GM21786 (cell line): ENCODE measurements at regions not wholly inside any gene's neighbourhood (a gene's known extent, or its start where the extent isn't known, plus 50 kb on each side); places are given as distances from the start of the nearest gene placed in this dataset.
"Not testable (repeated sequence)": the region's sequence is repeated elsewhere in the genome, so short reads cannot be mapped to it uniquely, and the experiment has no call there.

Source experiments
- ATAC-seq: cut with Tn5 transposase; IDR thresholded peaks from one replicate; pipeline ENCODE4 v1.9.1; 2021; ENCODE audit not compliant: unreplicated experiment

DNA sequence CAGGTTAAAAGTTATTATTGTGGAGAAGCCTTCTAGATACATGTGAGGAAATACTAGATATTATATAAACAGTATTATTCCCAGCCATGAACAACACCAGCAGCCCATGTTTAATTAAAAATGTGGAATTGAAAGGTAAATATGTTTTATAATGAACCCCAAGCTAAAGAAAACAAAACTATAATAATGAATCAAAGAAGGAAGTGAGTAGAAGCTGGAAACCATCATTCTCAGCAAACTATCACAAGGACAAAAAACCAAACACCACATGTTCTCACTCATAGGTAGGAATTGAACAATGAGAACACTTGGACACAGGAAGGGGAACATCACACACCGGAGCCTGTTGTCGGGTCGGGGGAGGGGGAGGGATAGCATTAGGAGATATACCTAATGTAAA lies 167.6 kb upstream of the CXXC4 start:
- not testable (repeated sequence) for ATAC-seq

- no peak for ATAC-seq
These were observed 182.4 kb upstream of the CXXC4 start for GRCh38 chr4:104677116-104677515.

- ATAC-seq, result no peak
These were observed 187.6 kb upstream of the CXXC4 start for GRCh38 chr4:104682311-104682710.

- peak; percentile 56 for ATAC-seq
These were observed 199.0 kb upstream of the CXXC4 start for GRCh38 chr4:104693601-104694201.

- ATAC-seq, result no peak
These were observed 221.9 kb upstream of the CXXC4 start for GRCh38 chr4:104716584-104716983.

- peak; percentile 96 for ATAC-seq
These were observed 225.0 kb upstream of the CXXC4 start for GRCh38 chr4:104719539-104720230.

- no peak for ATAC-seq
These were observed 227.8 kb upstream of the CXXC4 start for GRCh38 chr4:104722467-104722866.

- peak; percentile 49 for ATAC-seq
These were observed 231.3 kb upstream of the CXXC4 start for GRCh38 chr4:104726002-104726401.

- ATAC-seq, result no peak
These were observed 232.9 kb upstream of the CXXC4 start for GRCh38 chr4:104727643-104728042.

GRCh38 chr4:104728380-104729122 lies 233.9 kb upstream of the CXXC4 start:
- ATAC-seq, result no peak

DNA sequence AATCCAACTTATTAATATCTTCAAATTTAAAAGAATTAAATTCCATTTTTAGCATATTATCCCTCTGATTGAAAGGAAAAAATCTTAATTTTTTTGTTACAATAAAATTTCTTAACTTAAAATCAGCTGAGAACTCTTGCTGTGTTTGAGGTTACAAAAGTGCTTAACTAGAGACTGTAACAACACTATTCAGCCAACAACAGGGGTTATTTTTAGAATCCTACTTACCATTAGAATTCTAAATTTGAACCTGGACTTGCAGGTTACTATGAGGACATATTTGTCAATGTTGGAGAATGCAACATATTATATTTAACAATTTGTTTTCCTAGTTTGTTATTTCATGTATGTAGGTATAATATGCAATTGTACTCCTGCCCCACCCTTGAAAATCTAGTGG lies 238.1 kb upstream of the CXXC4 start:
- no peak for ATAC-seq

DNA sequence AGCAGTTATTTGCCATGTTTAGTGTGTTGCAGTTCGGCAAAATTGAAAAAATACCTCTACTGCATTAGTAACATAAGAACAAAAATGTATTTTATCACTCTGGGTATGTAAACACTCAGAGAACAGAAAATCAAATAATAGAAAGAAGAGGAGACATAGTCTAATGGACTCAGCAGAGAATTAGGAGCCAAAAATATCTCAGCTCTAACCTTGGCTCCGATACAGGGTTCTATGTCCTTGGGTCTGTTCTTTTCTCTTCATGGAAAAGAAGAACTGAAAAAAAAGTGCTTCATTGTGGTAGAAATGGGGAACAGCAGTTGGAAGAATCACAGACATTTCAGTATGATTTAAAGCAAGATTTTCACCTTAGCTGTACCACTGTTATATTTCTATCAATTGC lies 240.5 kb upstream of the CXXC4 start:
- no peak for ATAC-seq

- ATAC-seq, result no peak
These were observed 245.5 kb upstream of the CXXC4 start for GRCh38 chr4:104740161-104740560.

DNA sequence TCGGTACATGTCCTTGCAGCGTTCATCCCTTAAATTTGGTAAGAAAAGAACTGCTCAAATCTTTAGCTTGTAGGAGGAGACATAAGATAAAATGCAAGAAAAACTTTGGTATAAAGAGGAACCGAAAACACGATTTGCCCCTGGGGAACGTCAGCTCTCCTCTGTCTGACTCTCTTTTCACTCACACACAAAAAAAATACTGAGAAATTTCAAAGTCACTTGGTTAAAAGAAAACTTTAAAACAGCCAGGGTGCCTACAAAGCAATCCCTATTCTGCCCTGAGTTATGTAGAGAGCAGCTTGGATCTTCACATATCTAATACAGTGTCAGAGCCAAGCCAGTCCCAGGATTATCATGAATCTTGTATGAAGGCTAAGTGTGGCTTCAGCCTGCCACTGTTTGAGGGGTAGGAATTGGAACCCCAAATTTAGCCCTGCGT lies 248.5 kb upstream of the CXXC4 start:
- peak; percentile 99 for ATAC-seq

DNA sequence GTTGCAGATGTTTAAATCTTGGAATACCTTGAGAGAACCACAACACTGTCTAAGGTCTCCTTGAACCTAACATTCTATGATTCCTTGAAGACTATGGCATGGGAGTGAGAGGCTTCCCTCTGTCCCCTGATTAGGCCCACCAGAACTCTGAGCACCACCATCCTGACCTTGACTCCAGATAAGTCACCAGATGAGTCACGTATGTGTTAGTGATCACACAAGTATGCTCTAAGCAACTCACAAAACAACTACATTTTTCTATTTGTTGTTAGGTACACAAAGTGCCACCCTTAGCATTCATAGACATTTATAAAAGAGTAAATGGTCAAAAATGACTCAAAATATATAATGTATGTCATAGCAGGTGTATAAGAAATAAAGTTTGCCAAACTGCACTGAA lies 252.9 kb upstream of the CXXC4 start:
- ATAC-seq, result no peak

DNA sequence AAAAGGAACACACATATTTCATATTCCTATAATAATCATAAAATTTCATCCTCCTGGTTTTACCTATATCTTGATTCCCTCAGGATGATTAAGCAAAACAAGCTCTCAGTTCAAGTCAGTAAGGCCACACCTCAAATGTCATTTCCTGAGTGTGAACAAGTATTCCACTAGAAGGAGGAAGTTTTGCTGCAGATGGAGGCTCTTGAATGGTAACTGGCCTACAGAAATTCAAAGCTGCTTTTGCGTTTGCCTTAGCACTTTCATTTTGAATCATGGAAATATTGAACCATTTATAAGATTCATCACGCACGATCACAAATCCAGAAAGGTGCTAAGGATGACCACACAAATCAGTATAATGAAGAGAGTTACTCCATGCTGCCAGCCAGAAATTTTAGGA lies 254.4 kb upstream of the CXXC4 start:
- ATAC-seq, result peak; percentile 36

GRCh38 chr4:104750008-104750407 lies 255.3 kb upstream of the CXXC4 start:
- ATAC-seq, result no peak

- no peak for ATAC-seq
These were observed 256.8 kb upstream of the CXXC4 start for GRCh38 chr4:104751468-104751867.

GRCh38 chr4:104752337-104752736 lies 257.6 kb upstream of the CXXC4 start:
- peak; percentile 84 for ATAC-seq

DNA sequence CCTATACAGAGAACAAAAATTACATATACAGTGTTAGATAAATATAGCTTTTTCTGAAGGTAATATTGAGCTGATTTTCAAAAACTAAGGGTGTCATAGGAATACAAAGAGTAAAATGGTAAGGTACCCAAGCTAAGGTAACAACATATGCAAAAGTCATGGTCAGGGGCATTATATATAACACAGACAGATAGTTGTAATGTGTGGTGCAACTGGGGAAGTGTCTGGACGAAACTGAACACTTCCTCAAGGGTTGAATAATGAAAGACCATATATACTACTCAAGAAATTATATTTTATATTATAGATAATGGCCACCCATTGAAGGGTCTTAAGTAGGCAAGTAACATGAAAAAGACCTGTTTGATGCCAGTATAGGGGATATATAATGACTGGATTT lies 262.1 kb upstream of the CXXC4 start:
- ATAC-seq, result peak; percentile 40

DNA sequence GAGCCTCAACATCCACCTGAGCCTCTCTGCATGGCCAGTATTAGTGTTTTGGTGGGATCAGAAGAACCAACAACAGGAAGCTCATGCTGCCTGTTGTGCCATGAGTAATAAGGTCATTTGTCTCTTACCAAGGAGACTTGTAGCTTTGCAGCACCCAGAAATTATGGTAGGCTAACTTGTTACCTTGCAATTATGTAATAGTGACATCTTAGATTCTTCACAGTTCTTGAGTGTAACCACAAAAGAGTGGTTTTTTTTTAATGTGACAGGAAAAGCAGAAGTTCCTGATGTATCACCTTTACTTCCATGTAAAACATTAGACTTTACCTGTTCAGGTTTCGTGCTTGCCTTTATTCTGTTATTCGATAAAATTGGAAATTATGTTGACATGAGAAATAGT lies 263.9 kb upstream of the CXXC4 start:
- ATAC-seq, result no peak

DNA sequence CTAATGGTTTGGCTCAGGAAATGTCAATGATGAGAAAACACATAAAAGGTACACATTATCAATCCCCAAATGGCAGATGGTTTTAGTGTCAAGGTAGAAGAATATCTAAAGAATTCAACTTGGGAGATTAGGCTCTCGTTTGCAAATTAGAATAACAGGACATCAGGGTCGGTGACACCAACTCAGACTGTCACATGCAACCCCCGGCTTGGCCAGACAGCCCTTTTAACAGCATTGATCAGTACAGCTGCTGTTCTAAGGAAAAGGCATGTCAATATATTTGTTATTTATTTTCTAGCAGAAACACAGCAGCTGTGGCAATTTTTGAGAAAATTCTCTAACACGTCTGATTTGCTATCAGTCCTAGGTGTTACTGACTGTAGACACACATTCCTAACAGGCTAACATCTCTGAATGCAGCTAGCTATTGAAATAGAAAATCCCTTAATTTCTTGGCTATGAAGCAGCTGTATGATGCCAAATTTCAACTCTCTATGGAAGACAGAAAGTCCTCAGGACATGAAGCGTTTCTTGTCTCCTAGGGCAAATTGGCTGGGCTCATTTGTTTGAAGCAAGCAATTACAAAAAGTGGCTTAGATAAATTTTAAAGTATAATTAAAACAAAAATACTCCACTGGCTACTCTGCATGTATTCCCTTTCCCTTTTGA lies 269.0 kb upstream of the CXXC4 start:
- ATAC-seq, result no peak
